HG02884 (cell line): ENCODE measurements at regions not wholly inside any gene's neighbourhood (a gene's known extent, or its start where the extent isn't known, plus 50 kb on each side); places are given as distances from the start of the nearest gene placed in this dataset.
"Not testable (repeated sequence)": the region's sequence is repeated elsewhere in the genome, so short reads cannot be mapped to it uniquely, and the experiment has no call there.

ENCODE experiments used
- ATAC-seq: cut with Tn5 transposase; IDR thresholded peaks from one replicate; pipeline ENCODE4 v1.9.1; 2021; ENCODE audit warnings: mild to moderate bottlenecking, moderate library complexity; ENCODE audit not compliant: unreplicated experiment

DNA sequence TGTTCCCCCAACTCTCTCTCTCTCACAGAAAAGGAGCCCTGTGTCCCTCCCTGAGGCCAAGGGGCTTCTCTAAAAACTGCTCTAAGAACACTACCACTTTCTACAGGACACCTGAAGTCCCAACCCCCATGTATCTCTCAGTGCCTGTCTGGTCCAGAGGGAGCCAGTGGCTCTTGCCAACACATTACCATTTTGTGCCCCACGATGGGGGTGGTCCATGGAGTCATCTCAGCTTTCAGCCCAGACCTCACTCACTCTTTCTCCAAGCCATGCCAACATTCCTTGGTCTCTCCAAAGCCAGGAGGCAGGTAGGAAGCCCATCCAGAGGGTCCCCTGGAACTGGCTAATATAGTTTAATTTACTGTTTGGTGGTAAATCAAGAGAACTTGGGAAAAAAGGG is 962.1 kb upstream of the DEFB115 start:
- not testable (repeated sequence) for ATAC-seq

DNA sequence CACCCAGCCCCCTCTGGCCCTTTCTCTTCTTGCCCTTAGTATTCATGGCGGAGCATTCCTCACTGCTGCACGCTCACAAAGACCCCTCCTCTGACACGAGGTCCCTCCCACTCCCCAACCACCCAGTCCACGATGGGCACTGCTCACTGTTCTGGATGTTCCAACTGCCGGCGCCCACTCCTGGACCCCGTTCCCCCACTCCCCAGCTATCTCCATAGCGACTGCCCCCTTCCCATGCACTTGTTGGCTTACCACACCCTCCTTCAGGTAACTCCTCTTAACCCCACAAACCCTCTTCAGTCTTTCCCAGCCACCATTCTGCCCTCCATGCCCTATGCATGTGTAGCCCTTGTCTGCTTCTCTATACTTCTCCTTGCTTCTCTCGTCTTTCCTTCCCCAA is 961.5 kb upstream of the DEFB115 start:
- not testable (repeated sequence) for ATAC-seq

DNA sequence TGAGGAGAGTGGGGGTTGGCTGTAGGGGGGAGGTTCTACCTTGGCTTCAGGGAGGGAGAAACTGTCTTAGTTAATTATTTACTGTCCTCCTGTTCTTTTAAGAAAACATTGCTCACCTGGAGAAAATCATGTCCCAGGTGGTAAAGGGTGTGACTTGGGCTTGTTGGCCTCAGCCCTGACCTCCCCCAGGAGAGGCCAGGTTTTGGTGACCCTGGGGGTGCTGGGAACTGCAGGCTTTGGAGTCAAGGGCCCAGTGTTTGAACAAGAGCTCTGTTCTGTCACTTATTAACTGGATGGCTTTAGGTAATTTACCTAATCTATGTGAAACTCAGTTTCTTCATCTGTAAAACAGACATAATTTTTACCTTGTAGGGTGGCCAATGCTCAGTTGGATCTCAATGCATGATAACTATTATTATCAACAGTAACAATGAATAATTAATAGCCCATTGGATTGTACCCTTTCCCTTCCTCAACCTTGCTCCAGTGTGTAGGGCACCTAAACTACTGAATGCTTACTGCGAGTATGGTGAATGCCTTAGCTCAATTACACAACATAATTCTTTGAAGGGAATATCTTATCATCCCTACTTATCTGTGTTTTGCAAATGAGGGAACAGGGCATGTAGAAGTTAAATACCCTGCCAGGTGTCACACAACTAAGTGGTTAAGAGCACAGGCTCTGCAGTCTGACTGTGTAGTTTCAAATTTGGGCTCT is 959.4 kb upstream of the DEFB115 start:
- not testable (repeated sequence) for ATAC-seq

DNA sequence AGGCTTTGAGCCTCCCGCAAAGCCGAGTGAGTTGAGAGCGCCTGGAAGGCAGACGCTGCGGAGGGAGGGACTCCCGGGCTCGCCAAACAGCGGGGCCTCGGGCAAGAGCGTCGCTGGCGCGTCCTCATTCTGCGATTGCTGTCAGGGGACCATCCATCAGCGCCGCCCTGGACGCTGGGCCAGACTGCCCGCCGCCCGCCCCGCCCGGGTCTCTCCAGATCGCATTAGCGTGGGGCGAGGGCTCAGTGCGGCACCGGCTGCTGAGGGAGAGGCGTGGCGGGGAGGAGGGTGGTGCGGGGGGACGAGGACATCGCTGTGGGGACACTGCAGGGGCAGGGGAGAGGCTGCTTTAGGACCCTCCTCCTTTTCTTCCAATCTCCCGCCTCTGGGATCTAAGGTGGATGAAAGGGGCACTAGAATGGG is 957.2 kb upstream of the DEFB115 start:
- not testable (repeated sequence) for ATAC-seq

DNA sequence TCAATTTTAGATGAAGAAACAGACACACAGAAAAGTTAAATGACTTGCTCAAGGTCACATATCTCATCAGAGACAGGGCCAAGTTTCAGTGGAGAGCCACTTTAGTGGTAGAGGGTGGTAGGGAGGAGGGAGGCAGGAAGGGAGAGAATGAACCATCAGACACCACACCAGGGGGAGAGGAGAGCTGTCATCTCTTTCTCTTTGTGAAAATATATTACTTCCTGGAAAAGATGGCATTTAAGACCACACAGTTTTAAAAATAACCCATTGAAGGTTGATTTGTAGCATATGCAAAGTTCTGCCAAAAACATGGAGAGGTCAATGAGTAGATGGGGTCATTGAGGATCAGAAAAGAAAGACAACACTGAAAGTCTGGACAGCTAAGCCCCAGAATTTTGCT is 954.7 kb upstream of the DEFB115 start:
- ATAC-seq: not testable (repeated sequence)

DNA sequence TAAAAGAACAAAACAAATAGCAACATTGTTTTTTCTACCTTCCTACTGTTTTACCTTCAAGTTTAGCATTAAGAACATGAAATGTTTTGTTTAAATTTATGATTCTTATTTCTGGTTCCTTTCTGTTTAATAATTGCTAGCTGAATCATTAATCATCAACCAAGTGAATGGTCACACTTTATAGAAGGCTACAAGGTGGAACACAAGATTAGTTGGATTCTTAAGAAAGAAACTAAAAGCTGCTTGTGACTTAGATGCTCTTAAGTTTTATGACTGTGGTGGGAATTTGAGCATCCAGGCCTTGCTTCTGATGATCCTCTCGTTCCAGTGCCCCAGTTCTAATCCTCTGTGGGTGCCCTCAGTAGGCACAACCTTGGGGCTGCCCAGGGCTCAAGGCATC is 947.5 kb upstream of the DEFB115 start:
- ATAC-seq: not testable (repeated sequence)

DNA sequence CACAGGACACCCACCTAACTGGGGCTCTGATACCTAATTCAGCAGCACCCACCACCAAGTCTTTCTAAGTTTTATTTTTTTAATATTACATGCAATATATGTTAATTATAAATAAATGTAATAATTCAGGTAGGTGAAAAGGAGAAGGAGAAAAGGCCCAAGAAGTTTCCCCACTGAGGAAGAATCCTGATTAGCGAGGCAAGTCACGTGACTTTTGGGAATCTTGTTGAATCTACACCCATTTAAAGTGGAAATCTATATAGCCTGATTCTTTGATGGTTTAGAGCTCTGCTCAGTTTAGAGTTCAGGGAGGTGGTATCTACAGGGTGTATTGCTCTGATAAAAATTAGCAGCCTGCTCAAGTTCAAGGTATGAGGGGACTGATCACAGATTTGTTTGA is 947.1 kb upstream of the DEFB115 start:
- ATAC-seq: not testable (repeated sequence)

DNA sequence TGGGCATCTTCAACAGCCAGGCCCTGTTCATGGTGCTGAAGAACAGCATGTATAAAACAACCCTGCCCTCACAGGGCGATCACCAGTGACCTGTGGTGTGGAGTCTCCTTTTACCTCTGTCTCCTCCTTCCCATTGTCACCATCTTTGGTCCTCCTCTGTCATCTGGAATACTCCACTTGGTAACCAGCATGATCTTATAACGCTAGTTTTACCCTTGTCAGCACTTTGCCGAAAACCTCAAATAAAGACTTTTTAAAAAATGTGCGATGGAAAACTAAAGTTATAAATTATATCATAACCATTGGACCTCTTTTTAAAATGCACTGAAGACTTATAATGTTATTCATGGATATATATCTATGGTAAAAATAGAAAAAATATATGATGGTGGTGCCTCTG is 945.2 kb upstream of the DEFB115 start:
- not testable (repeated sequence) for ATAC-seq

DNA sequence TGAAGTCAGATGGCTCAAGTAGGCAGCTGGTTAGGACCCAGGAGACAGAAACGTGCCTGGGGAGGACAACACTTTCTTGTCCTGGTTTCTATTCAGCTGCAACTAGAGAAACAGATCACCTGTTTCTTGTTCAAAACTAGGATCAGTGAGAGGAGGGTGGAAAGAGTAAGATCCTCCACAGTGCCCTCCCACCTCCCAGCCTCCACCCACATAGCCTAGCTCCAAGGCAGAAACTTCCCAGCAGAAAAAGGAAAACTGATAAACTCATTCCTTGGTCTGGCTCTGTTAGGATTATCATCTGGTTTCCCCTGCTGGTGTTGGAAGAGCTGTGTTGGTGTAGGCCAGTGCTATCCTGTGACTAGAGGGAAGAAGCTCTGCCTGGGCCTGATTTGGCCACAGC is 943.8 kb upstream of the DEFB115 start:
- not testable (repeated sequence) for ATAC-seq

DNA sequence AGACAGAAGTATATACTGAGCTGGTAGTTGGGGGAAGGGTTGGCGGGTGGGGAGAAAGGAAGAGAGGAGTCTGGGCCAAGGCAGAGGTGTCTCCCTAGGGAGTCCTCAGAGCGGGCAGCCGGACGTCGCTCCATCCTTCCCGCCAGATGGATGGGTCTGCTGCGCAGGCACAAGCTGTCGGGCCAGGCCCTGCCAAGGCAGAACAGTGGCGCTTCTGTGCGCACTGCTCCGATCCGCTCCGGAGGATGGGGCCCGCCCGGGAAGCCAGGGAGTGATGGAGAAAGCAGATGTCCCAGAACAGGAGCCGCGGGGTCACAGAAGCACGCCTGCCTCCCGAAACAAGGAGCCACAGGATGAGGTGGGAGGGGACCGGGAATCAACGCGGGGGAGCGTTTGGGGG is 941.4 kb upstream of the DEFB115 start:
- not testable (repeated sequence) for ATAC-seq

DNA sequence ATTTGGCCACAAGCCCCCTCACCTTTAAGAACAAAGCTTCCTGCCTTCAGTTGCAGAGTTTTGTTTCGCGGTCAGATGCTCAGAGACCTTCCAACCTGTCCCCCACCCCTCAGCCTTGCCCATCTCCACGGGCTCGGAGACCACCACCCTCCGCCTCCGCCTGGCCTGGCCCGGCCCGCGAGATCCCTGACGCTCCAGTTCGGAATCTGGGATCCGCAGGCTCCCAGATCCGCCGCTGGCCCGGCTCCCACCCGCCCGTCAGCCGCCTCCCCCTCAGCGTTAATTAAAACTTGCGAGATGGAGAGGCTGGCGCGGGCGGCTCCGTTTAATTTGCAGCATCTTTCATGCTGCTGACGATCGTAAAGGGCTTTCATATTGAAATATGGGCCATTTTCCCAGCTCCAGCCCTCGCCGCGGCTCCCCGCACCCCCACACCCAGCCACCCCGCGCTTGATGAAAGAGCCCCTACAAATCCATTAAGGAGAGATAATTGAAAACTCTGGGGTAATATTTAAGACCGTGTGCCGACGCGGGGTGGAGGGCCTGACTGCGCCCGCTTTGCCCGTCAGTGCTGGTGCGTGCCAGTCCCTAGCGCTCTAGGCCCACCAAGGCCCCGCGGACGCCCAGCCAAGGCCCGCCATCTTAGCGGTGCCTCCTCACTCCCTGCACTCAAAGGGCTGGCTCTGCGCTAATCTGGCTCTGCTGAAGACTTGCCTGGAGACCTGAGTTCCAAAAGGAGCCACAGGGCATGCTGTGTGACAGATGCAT is 940.7 kb upstream of the DEFB115 start:
- ATAC-seq: not testable (repeated sequence)

DNA sequence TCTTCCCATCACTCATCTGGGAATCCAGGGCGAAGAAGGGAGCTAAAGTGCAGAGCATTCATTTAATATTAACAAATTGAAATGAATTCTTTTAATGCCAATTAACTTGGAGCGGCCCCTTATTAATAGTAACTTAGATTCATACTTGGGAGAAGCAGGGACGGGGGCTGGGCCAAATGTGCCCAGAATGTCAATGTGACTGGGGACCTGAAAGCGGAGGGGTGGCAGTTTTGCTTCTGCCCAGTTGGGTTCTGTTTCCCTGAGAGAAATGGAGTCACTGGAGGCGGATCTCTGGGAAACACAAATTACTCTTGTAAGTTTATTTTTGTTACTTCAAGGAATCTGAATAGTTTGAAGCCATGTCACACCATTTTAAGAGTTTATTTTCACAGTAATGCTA is 923.7 kb upstream of the DEFB115 start:
- not testable (repeated sequence) for ATAC-seq

DNA sequence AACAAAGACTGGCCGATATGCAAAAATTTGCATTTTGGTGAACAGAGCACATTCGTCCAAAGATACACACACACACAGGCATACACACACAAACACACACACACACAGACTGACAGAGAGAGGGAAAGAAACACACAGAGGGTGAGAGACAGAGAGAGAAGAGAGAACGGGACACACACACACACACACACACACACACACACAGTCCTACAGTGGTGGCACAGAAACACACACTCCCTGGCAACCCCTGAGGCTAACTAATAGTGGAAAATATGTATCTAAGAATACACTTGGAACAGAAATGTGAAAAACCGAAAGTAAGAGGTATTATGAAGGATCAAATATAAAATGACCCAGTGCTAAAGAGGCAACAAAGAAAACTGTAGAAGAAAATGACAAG is 919.9 kb upstream of the DEFB115 start:
- not testable (repeated sequence) for ATAC-seq

DNA sequence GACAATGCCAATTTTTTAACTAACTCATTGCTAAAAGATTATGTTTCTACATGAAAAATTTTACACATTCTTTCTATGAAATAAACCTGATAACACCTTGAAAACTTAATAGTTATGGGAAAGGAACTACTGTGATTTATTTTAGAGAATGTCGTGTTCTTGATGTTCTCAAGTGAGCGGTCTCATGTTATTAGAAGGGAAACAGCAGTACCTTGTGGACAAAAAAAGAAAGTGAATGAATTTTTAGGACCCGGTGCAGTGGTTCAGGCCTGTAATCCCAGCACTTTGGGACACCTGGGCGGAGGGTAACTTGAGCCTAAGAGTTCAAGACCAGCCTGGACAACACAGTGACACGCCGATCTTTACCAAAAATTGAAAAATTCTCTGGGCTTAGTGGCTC is 908.5 kb upstream of the DEFB115 start:
- not testable (repeated sequence) for ATAC-seq

DNA sequence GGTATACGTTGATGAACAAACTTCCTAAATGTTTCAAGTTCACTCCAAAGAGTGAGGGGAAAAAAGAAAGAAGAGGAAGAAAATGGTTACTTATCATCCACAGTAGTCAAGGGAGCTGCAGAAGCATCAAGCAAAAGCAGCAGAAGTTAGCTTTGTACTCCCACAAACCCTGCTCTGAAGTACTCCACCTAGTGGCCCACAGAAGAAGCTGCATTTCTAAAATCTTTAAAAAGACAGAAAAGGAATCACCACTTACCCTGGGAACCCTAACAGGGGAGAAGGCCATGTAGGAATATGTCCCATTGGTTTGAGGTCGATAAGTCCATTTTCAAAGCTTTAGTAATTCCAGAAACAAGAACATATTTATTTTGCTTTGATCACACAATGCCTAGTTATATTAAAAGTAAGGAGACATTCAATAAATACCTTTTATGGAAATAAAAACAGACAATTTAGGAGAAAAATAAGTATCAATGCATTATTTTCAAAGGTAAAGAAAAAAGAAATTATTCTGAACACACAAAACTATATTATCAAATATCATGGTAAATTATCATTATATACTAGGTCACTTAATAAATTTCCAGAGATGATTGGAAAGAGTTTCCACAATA is 900.5 kb upstream of the DEFB115 start:
- ATAC-seq: not testable (repeated sequence)

DNA sequence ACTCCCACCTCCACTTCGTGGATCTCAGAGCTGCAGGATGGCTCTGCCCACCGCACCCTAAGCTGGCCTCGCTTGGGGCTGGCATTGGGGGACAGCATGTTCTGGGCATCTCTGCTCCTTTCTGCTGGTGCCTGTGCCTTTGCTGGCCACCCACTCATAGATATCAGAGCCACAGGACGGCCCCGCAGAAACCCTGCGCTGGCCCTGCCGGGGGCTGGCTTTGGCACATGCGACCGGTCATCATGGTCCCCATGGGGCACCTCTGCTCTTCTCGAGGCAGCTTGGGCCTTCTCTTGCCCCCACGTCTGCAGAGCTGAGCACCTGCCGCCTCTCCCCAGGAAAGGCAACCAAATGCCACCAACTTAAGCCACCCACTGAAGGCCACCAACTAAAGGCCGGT is 895.7 kb upstream of the DEFB115 start:
- not testable (repeated sequence) for ATAC-seq

DNA sequence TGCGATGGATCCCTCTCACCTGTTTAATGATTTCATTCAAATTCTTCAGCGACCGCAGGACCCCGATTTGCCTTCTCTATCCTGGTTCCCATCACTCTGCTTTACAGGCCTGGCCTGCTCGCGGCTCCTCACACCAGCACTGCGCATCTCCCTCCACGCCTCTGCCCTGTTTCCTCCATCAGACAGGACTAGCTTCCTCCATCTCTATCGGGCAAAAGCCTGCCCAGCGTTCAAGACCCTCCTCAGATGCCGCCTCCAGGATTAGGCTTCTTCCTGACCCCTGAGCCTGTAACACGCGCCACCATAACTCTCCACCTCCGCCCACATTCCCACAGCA is 881.1 kb upstream of the DEFB115 start:
- not testable (repeated sequence) for ATAC-seq

DNA sequence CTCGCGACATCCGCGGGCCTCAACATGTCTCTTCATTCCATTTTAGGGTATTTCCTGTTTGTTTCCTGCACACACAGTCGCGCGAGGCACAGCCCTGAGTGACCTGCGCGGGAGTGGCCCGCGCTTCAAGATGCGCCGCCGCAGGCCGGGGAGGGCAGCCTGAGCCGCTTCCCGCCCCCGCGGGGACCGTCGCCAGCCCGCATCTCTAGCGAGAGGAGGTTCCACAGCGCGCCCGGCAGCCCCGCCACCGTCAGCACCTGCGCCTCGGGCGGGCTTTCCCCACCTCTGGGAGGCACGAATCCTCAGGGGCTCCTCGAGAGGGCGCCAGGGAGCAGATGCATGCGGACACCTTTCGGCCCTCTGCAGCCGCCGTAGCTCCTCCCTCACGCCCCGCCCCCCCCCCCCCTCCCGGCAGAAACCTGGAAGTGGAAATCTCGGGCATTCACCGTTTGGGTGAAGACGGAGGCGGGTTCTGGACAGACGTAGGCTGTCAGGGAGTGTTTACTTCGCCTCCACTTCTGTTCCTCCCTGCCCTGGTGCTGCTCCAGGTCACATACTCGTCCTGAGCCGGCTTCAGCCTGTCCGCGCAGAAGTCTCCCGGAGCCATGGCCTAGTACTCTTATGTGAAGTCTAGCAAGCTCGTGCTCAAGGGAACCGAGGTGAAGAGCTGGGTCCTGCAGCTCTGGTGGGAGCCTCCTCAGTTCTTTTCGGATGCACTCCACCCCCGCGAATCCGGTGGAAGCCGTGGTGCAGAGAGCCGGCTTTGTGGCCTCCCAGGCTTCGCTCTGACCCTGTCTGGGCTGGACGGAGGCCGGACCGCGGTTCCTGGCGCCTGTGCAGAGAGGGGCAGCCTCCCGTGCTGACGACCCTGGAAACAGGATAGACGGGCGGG is 880.5 kb upstream of the DEFB115 start:
- ATAC-seq: peak; percentile 92

DNA sequence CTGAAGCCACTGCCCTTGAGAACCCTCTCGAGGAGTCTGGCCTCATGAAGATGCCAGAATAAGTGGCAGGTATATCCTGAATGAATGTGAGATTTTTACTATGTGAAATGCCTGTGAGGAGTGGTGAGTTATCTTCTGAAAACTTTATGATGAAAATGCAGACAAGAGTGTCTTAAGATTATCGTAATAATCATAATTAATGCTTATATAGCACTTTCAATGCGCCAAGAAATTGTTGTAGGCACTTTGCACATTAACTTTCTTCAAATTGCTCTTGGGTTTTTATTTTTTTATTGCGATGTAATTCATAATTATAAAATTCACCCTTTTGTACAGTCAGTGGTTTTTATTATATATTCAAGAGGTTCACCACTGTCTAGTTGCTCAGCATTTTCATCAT is 879.1 kb upstream of the DEFB115 start:
- ATAC-seq: not testable (repeated sequence)

DNA sequence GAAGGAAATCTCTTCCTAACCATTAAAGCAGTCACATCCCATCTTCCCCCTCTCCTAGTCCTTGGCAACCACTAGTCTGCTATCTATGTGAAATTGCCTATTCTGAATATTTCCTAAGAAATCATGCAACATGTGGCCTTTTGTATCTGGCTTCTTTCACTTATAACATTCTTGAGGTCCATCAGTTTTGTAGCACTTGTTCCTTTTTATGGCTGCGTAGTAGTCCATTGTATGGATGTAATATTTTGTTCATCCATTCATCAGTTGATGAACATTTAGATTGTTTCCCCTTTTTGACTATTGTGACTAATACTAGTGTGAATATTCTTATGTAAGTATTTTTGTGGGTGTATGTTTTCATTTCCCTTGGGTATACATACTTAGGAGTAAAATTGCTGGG is 878.7 kb upstream of the DEFB115 start:
- not testable (repeated sequence) for ATAC-seq

DNA sequence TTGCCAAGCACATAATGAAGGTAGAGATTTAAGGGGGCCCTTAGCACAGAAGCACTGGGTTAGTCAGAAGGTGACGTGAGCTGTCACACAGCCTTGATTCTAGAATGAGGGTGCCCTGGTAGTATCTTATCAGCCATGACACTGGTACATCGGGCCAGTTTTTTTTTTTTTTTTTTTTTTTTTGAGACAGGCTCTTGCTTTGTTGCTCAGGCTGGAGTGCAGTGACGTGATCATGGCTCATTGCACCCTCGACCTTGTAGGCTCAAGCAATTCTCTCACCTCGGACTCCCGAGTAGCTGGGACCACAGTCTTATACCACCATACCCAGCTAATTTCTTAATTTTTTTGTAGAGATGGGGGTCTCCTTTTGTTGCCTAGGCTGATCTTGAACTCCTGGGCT is 872.6 kb upstream of the DEFB115 start:
- ATAC-seq: not testable (repeated sequence)
